GM10266 (cell line): ENCODE measurements at regions not wholly inside any gene's neighbourhood (a gene's known extent, or its start where the extent isn't known, plus 50 kb on each side); places are given as distances from the start of the nearest gene placed in this dataset.

ENCODE experiments used
- DNase-seq: peaks from one replicate; pipeline ENCODE4 v3.0.0; 2012; ENCODE audit errors: extremely low spot score
- TF ChIP-seq, protein P1 (sequence below): IDR thresholded peaks from 2 replicates; pipeline ENCODE4 v1.5.1; 2012; ENCODE audit warnings: mild to moderate bottlenecking, low read depth; ENCODE audit not compliant: control insufficient read depth, insufficient read depth; ENCODE audit errors: missing control alignments

DNA sequence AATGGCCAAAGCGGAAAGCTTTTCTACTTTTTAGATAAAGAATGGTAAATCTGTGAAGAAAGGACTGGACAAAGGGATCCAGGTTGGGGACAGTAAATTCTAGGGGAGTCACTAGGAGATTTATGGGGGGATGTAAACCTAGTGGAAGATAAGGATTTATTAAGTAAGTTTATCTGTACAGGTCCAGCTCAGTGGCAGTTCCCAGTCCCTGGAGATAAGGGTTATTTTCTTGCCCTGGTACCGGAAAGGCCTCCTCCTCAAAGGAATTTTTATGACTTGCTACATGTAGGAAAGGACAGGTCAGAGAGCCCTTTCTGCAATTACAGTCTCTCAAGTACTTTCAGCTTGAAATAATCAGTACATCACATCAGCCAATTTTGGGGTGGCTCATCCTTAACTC lies 72.6 kb upstream of the BICD1 start:
- TF ChIP-seq, protein P1, sequence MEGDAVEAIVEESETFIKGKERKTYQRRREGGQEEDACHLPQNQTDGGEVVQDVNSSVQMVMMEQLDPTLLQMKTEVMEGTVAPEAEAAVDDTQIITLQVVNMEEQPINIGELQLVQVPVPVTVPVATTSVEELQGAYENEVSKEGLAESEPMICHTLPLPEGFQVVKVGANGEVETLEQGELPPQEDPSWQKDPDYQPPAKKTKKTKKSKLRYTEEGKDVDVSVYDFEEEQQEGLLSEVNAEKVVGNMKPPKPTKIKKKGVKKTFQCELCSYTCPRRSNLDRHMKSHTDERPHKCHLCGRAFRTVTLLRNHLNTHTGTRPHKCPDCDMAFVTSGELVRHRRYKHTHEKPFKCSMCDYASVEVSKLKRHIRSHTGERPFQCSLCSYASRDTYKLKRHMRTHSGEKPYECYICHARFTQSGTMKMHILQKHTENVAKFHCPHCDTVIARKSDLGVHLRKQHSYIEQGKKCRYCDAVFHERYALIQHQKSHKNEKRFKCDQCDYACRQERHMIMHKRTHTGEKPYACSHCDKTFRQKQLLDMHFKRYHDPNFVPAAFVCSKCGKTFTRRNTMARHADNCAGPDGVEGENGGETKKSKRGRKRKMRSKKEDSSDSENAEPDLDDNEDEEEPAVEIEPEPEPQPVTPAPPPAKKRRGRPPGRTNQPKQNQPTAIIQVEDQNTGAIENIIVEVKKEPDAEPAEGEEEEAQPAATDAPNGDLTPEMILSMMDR = no peak
- DNase-seq = no peak

DNA sequence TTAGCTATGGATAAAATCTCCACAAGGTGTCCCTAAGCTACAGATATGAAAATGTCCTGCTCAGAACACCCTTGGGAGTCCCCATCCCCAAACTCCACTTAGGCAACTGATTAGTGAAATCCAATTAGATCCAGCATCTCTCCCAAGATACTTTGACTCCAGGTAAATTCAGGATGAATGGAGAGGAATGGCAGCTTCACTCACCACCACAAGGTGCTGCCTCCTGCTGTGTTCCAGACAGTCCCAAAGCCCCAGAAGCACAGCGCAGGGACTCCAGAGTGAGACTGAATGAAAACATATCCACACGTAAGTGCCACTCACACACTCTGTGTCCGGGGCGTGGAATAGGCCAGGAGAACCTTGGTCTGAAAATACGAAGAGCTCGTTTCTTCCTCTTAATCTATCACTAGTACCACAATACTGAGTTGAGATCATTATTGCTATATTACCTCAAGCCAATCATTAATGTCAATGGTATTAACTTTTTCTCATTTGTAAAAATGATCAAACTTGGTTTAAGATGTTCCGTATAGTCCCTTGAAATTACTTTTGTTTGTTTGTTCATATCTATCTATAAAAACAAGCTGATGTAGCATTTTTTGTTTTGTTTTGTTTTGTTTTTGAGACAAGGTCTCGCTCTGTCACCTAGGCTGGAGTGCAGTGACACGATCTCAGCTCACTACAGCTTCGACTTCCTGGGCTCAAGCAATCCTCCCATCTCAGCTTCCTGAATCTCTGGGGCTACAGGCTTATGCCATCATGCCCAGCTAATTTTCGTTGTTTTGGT lies 70.0 kb upstream of the BICD1 start:
- TF ChIP-seq, protein P1 = no peak
- DNase-seq = no peak

DNA sequence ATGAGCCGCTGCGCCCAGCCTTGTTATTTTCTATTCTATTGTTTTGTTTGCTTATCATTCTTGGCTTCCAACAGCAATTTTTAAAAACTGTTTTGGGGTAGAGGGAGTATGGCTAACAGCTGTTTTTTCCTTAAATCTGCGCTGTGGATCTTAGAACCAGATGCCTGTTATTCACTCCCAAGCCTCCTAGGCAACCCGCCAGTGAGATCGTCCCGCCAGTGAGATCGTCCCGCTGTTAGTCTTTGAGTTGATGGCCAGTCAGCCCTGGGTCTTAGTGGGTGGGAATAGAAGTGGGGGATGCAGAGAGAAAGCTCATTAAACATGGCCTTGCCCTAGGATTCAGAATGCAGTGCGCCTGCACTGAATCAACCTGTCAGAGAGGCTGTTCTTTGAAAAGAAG lies 67.3 kb upstream of the BICD1 start:
- no peak for DNase-seq

DNA sequence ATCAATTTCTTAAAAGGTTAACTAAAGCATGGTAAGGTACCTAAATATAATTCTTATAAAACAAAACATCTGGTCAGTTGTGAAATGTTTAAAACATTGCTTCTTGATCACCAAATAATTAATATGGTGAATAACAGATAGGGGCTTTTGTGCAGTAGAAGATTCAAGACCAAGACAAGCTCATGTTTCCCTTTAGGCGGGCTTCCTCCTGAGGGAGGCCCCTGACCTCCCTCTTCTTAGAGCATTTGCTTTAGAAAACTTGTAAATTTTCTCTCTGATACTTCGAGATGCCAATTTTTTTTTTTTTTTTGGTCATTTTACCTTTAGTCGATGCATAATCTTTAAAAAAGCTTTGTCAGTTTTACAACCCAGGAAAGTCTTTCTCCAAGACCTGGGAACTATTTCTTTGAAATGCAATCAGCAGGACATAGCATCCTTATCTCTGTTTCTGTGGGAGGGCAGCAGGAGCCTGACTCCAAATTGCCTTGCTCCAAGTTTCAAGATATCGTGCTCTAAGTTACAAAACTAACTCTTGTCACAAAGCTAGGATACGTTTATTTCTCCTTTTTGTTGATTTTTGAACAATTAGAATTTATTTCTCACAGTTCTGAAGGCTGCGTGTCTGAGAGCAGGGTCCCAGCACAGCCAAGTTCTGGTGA lies 66.6 kb upstream of the BICD1 start:
- no peak for DNase-seq
- TF ChIP-seq, protein P1 = no peak

More for the DNA sequence above, 67.3 kb upstream of the BICD1 start:
- TF ChIP-seq, protein P1 = no peak

DNA sequence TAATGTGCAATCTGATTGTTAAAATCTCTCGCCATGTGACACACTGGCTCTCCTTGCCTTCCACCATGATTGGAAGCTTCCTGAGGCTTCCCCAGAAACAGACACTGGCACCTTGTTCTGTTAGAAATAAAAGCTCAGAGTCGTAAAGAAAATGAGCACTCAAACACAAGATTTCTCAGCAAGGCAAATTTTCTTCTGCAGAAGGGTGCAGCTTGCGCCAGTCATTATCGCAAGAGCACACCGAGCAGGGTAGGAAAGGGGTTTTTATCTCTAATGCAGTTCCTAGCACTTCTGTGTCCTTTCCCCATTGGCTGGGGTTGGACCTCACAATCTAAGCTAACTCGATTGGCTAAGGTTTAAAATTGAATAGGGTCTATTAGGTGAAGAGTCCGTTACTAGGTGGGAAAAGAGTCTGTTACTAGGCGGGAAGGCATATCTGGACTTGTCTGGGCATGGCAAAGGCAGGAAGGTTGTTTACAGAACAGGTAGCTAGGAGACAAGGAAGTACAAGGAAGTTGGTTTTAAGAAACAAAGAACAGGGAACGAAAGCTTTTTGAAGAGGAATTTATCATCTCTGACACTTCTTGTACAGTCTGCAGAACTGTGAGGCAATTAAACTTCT lies 62.6 kb upstream of the BICD1 start:
- no peak for DNase-seq
- TF ChIP-seq, protein P1 = no peak

DNA sequence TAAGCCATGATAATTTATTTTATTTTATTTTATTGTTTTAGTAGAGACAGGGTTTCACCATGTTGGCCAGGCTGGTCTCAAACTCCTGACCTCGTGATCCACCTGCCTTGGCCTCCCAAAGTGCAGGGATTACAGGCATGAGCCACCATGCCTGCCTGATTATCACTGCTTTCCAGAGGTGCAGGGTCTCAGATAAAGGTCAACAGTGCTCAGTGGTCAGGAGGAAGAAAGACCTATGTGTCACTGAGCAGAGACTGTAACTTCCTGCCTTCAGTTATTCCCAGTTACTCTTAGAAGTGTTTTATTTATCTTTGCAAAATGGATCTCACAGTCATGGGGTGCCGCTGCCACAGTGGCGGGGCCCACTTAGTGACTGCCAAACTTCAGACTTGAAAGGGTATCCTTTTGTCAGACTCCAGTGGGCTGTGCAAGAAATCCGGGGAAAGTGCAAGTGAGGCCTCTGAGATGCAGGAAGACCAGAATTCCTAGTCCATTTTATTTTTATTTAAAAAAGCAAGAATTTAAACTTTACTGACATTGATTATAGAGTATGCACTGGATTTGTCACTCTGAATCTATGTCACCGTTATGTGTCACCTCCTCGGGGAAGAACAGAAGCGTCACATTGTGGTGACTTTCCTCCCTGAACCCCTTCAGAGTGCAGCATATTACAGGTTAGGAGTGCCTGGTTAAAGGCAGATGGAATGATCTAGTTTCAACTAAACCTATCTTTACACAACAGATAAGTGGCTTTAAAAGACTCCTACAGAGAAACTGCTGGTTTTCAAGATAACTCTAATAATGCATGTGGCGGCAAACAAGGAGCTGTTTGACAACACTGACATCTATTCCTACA lies 59.1 kb upstream of the BICD1 start:
- TF ChIP-seq, protein P1 = no peak

More for the DNA sequence above, 59.1 kb upstream of the BICD1 start:
- no peak for DNase-seq
